ENCODE measurements at regions not wholly inside any gene's neighbourhood (a gene's known extent, or its start where the extent isn't known, plus 50 kb on each side); places are given as distances from the start of the nearest gene placed in this dataset.

DNA sequence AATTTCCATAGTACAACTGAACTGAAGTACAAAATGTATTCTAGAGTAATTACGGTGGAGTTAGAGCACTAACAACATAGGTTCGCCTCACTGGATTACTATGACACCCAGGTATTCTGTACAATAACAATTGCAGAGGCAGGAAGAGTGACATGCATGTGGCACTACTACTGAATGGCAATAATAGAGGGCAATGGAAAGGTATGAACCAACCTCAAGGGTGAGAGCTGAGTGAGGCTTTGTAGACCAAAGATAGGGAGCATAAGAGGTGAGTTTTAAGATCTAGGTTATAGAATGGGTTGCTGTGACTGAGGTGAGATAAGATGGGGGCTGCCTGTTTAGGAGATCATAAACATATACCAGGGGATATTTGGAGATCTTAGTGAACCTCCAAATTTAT, 343.1 kb downstream of the PCNX1 start:
- no peak overlapping the region for H3K4me3 ChIP-seq
- ChIA-PET CTCF (ENCODE audit: low intra/inter-chr PET ratio) (no interaction called here), POLR2A (no interaction called here)

DNA sequence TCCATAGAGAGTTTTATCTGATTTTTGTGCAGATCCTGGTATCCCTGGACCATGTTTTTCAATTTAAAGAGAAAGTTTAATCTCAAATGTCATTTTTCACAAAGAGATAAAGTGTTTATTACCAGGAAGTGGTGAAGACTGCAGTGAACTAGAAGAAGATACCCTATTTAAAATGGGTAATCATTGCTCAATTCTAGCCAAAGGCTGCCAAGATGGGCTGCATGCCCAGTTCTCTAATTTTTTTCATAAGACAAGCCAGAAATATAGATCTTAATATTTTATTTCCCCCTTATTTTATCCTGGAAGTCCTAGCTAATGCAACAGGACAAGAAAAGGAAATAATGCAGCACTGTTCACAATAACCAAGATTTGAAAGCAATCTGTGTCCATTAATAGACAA, 343.5 kb downstream of the PCNX1 start:
- no peaks in the 10 kb centered on the region for H3K27me3 ChIP-seq (ENCODE audit: control insufficient read depth in 2 of 2, insufficient read depth in 2 of 2, low read length in 2 of 2)
- ChIA-PET POLR2A (no interaction called here), CTCF (ENCODE audit: low intra/inter-chr PET ratio) (no interaction called here)
- in situ Hi-C loops (cut with MboI): no loop called here
- H3K79me2 ChIP-seq (ENCODE audit: control insufficient read depth, insufficient read depth, low read length): no peaks in the 10 kb centered on the region
- no peaks in the 10 kb centered on the region for H3K36me3 ChIP-seq (ENCODE audit: control insufficient read depth, insufficient read depth, low read length)
- no TSS peak for BruUV-seq (replicated peaks)
- no peaks in the 10 kb centered on the region for H4K20me1 ChIP-seq (replicated peaks; ENCODE audit: control insufficient read depth, insufficient read depth, low read length)
- FAIRE-seq: no peak
- ATAC-seq: no peak
- no peak overlapping the region for H3K4me2 ChIP-seq (ENCODE audit: insufficient read depth, low read length)
- no peak overlapping the region for H2AFZ ChIP-seq (ENCODE audit: low read depth, low read length)
- H3K9me1 ChIP-seq (ENCODE audit: control insufficient read depth, insufficient read depth, low read length): no peaks in the 10 kb centered on the region
- H3K9ac ChIP-seq (ENCODE audit: insufficient read depth in 1 of 2, low read depth in 2 of 2, low read length in 2 of 2): no peak overlapping the region
- no peaks in the 10 kb centered on the region for H3K9me3 ChIP-seq (replicated peaks; ENCODE audit: control insufficient read depth, insufficient read depth, low read depth, low read length)
- DNase-seq (ENCODE audit: extremely low read depth in 1 of 4, low spot score in 3 of 4): no peak
- intact Hi-C loops (cut with micrococcal nuclease): no loop called here
- H3K4me3 ChIP-seq: no peak overlapping the region
- H3K4me1 ChIP-seq (replicated peaks in 1 of 2; ENCODE audit: control insufficient read depth in 2 of 2, insufficient read depth in 2 of 2, low read length in 2 of 2): no peaks in the 10 kb centered on the region
- H3K27ac ChIP-seq (ENCODE audit: extremely low read depth, low read depth, low read length): no peak overlapping the region
- TF ChIP-seq ASH1L (IDR thresholded peaks at IDR 0.05; ENCODE audit: borderline replicate concordance, low read depth, partially characterized antibody) (no peak), MECOM (CRISPR knock-in tag; IDR thresholded peaks at IDR 0.05) (no peak), RBFOX2 (IDR thresholded peaks at IDR 0.05; ENCODE audit: low read depth, low read length) (no peak), TCF3 (CRISPR knock-in tag; IDR thresholded peaks at IDR 0.05) (no peak), ZNF589 (CRISPR knock-in tag; IDR thresholded peaks at IDR 0.05; ENCODE audit: low read depth) (no peak), COPS2 (conservative IDR thresholded peaks at IDR 0.05) (no peak), YBX1 (IDR thresholded peaks at IDR 0.05) (no peak), HNRNPL (IDR thresholded peaks at IDR 0.05; ENCODE audit: low read depth, low read length) (no peak)
- TF ChIP-seq, protein P1, sequence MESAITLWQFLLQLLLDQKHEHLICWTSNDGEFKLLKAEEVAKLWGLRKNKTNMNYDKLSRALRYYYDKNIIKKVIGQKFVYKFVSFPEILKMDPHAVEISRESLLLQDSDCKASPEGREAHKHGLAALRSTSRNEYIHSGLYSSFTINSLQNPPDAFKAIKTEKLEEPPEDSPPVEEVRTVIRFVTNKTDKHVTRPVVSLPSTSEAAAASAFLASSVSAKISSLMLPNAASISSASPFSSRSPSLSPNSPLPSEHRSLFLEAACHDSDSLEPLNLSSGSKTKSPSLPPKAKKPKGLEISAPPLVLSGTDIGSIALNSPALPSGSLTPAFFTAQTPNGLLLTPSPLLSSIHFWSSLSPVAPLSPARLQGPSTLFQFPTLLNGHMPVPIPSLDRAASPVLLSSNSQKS (CRISPR knock-in tag; IDR thresholded peaks at IDR 0.05): no peak
- TF ChIP-seq, protein P2, sequence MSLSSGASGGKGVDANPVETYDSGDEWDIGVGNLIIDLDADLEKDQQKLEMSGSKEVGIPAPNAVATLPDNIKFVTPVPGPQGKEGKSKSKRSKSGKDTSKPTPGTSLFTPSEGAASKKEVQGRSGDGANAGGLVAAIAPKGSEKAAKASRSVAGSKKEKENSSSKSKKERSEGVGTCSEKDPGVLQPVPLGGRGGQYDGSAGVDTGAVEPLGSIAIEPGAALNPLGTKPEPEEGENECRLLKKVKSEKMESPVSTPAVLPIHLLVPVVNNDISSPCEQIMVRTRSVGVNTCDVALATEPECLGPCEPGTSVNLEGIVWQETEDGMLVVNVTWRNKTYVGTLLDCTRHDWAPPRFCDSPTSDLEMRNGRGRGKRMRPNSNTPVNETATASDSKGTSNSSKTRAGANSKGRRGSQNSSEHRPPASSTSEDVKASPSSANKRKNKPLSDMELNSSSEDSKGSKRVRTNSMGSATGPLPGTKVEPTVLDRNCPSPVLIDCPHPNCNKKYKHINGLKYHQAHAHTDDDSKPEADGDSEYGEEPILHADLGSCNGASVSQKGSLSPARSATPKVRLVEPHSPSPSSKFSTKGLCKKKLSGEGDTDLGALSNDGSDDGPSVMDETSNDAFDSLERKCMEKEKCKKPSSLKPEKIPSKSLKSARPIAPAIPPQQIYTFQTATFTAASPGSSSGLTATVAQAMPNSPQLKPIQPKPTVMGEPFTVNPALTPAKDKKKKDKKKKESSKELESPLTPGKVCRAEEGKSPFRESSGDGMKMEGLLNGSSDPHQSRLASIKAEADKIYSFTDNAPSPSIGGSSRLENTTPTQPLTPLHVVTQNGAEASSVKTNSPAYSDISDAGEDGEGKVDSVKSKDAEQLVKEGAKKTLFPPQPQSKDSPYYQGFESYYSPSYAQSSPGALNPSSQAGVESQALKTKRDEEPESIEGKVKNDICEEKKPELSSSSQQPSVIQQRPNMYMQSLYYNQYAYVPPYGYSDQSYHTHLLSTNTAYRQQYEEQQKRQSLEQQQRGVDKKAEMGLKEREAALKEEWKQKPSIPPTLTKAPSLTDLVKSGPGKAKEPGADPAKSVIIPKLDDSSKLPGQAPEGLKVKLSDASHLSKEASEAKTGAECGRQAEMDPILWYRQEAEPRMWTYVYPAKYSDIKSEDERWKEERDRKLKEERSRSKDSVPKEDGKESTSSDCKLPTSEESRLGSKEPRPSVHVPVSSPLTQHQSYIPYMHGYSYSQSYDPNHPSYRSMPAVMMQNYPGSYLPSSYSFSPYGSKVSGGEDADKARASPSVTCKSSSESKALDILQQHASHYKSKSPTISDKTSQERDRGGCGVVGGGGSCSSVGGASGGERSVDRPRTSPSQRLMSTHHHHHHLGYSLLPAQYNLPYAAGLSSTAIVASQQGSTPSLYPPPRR (CRISPR knock-in tag; IDR thresholded peaks at IDR 0.05; ENCODE audit: borderline replicate concordance): no peak

More for the DNA sequence above, 343.1 kb downstream of the PCNX1 start:
- Histone ChIP-seq H3K79me2 (ENCODE audit: control insufficient read depth, insufficient read depth, low read length) (no peaks in the 10 kb centered on the region), H4K20me1 (replicated peaks; ENCODE audit: control insufficient read depth, insufficient read depth, low read length) (no peaks in the 10 kb centered on the region), H3K9me3 (replicated peaks; ENCODE audit: control insufficient read depth, insufficient read depth, low read depth, low read length) (no peaks in the 10 kb centered on the region), H3K4me1 (replicated peaks in 1 of 2; ENCODE audit: control insufficient read depth in 2 of 2, insufficient read depth in 2 of 2, low read length in 2 of 2) (no peaks in the 10 kb centered on the region), H3K27me3 (ENCODE audit: control insufficient read depth in 2 of 2, insufficient read depth in 2 of 2, low read length in 2 of 2) (no peaks in the 10 kb centered on the region), H3K36me3 (ENCODE audit: control insufficient read depth, insufficient read depth, low read length) (no peaks in the 10 kb centered on the region), H3K9ac (ENCODE audit: insufficient read depth in 1 of 2, low read depth in 2 of 2, low read length in 2 of 2) (no peak overlapping the region), H3K4me2 (ENCODE audit: insufficient read depth, low read length) (no peak overlapping the region), H3K27ac (ENCODE audit: extremely low read depth, low read depth, low read length) (no peak overlapping the region), H3K9me1 (ENCODE audit: control insufficient read depth, insufficient read depth, low read length) (no peaks in the 10 kb centered on the region), H2AFZ (ENCODE audit: low read depth, low read length) (no peak overlapping the region)
- TF ChIP-seq HDAC3 (IDR thresholded peaks at IDR 0.05; ENCODE audit: borderline replicate concordance, partially characterized antibody) (no peak), NFATC3 (IDR thresholded peaks at IDR 0.05) (no peak), ELF1 (tag; IDR thresholded peaks at IDR 0.05) (no peak), NEUROD1 (IDR thresholded peaks at IDR 0.05; ENCODE audit: borderline replicate concordance, low read depth, low read length, partially characterized antibody) (no peak), IRF2 (CRISPR knock-in tag; IDR thresholded peaks at IDR 0.05) (no peak), NCOR1 (IDR thresholded peaks at IDR 0.05) (no peak), BRD4 (IDR thresholded peaks at IDR 0.05) (no peak), HOXB6 (CRISPR knock-in tag; IDR thresholded peaks at IDR 0.05; ENCODE audit: borderline replicate concordance) (no peak), ELF2 (CRISPR knock-in tag; IDR thresholded peaks at IDR 0.05) (no peak), POLR2A (conservative IDR thresholded peaks at IDR 0.05) (no peak)
- in situ Hi-C loops (cut with MboI) (no loop called here), intact Hi-C loops (cut with micrococcal nuclease) (no loop called here)
- ATAC-seq (no peak), FAIRE-seq (no peak), DNase-seq (ENCODE audit: extremely low read depth in 1 of 4, low spot score in 3 of 4) (no peak)
- 4% methylated on average over 2 of the region's 2 CpGs for WGBS (ENCODE audit: insufficient coverage, low coverage, missing lambda C conversion rate)
- BruUV-seq (replicated peaks): no TSS peak

Data from K562 (cell line).